Heart left ventricle (tissue), 13 donors: ENCODE measurements at regions not wholly inside any gene's neighbourhood (a gene's known extent, or its start where the extent isn't known, plus 50 kb on each side); places are given as distances from the start of the nearest gene placed in this dataset.

ENCODE experiments used
- POLR2A ChIP-seq, 2 donors: fragments of 450-650 bp; IDR thresholded peaks; one replicate each; pipeline ENCODE4 v1.6.1; 2017; ENCODE audit warnings: antibody characterized with exemption in 2 of 2, mild to moderate bottlenecking in 2 of 2, moderate library complexity in 2 of 2
- TF ChIP-seq, protein P1 (sequence below), 12 donors: fragments of 200-600 bp; sonication (generic) in 4 of 12; IDR thresholded peaks; one replicate each; pipeline versions ENCODE4 v1.5.0 to v1.8.0; 2018 to 2022; ENCODE audit warnings: antibody characterized with exemption in 12 of 12, mild to moderate bottlenecking in 5 of 12
- donor health status: ischemic (EF 13 %, LVEDD 7.1; RV severe dilation, severe dysfunction).
- donor health status: DM: no; HTN: yes; CAD: no.
- donor health status: DM: no; HTN: no; CAD: no.
- donor health status: ischemic (EF 25% LVEDD 6.9; RV normal size, moderate dysfunction).
- donor health status: ischemic (EF 25% LVEDD 5.7; RV mildly dilated, moderate dysfunction).
- donor health status: ischemic (EF 35%, LVEDD 5.7; RV mildly dilated, moderate dysfunction).
- donor health status: nonischemic (EF 11% LVEDD 7.7; RV severe dilation, severe dysfunction).
- donor health status: DM: yes; HTN: yes; CAD: no.
- donor health status: PGD.
- donor health status: ischemic (EF 29% LVEDD 5.4; RV normal size, mild dysfunction).
- donor health status: nonischemic (EF 23%, LVEDD 6.1; RV moderate dilation, normal function).

DNA sequence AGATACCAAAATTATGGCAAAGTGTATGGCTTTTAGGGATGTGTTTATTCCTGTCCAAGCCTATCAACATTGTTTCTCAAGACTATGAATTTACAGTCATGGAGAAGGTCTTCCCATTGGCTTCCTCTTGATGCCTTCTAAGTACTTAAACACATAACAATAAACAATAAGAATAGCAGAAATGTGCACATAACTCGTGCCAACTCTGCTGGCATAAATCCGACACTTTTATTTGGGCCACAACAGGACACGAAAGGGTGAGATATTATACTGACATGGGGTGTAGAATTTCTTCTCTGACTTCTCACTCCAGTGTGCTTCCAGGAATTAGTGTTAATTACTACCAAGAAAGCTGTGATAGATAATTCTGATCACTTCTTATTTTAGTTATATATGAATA, 695.9 kb upstream of the SLC35B3 start:
- TF ChIP-seq, protein P1, sequence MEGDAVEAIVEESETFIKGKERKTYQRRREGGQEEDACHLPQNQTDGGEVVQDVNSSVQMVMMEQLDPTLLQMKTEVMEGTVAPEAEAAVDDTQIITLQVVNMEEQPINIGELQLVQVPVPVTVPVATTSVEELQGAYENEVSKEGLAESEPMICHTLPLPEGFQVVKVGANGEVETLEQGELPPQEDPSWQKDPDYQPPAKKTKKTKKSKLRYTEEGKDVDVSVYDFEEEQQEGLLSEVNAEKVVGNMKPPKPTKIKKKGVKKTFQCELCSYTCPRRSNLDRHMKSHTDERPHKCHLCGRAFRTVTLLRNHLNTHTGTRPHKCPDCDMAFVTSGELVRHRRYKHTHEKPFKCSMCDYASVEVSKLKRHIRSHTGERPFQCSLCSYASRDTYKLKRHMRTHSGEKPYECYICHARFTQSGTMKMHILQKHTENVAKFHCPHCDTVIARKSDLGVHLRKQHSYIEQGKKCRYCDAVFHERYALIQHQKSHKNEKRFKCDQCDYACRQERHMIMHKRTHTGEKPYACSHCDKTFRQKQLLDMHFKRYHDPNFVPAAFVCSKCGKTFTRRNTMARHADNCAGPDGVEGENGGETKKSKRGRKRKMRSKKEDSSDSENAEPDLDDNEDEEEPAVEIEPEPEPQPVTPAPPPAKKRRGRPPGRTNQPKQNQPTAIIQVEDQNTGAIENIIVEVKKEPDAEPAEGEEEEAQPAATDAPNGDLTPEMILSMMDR (IDR thresholded peaks at IDR 0.05): no peak
- no peak for TF ChIP-seq POLR2A (IDR thresholded peaks at IDR 0.05)
